DMS79 (cell line): ENCODE measurements at regions not wholly inside any gene's neighbourhood (a gene's known extent, or its start where the extent isn't known, plus 50 kb on each side); places are given as distances from the start of the nearest gene placed in this dataset.

Source experiments
- DNase-seq: peaks from one replicate; lab custom pipeline; 2025; lab: John Stamatoyannopoulos, UW

DNA sequence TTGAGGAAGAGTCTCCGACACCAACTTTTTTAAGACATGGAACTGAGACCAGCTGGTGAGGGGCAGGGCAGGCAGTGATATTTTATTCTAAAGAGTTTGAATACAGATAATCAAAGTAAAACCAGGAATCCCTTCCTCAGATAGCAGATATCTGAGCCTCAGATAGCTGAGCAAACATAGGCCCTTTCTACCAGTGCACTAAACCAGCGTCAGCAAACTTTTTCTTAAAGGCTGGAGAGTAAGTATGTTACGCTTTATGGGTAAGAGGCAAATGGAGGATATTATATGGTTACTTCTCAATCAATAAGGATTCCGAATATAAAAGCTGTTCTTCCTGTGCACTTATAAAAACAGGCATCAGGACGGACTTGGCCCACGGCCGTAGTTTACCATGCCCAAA is 73.9 kb downstream of the WNT5A start:
- no peak for DNase-seq

DNA sequence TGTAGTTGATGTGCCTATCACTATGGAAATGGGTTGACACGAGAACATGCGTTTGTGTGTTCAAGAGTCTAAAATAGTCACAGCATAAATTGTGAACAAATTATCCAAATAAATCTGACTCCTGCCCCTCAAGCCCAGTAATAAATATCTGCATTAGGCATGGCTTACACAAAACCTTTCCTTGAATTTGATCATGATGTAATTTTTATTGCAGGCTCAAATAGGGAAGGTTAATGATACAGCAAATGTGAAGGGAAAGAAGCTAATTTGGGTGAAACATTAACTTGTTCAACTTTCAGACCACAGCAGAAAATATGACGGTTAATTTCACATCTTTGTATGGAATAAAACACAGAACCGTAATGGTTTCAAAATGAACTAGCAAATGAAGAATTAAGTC is 74.6 kb downstream of the WNT5A start:
- no peak for DNase-seq

DNA sequence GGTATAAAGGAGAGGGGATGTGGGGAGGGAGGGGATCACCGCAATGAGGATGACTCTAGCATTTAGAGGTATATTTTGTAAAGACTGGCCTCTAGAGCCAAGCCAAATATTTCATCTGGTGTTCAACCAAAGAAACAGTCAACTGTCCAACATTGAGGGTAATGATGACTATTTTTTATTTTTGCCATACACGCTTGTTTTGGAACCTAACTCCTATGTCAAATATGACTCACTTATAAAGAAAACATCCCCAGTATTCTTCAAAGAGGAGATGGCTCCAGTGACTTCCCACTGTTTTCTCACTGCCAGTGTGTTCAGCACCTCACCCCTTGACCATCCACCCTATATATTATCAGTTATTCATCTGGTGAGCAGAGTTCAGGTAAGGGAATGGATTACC is 77.3 kb downstream of the WNT5A start:
- no peak for DNase-seq

- no peak for DNase-seq
Measured at GRCh38 chr3:55408193-55408826, 78.8 kb downstream of the WNT5A start.

DNA sequence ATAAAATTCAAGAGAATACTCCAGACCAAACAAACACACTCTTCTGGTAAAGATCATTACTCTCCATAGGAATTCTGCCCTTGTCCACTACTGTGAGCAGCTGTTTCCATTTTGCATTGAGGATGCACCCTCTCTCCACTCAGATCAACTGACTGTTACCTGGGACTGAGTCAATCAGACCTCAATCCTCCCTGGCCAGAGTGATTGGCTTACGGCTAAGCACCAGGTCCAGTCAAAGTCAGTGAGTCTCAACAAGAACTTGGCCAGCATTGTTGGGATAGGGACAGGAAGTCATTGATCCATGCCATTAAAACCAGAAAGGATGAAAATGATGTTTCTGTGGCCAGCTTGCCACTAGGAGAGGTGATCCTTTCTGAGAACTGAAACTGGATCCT is 79.7 kb downstream of the WNT5A start:
- DNase-seq: no peak

DNA sequence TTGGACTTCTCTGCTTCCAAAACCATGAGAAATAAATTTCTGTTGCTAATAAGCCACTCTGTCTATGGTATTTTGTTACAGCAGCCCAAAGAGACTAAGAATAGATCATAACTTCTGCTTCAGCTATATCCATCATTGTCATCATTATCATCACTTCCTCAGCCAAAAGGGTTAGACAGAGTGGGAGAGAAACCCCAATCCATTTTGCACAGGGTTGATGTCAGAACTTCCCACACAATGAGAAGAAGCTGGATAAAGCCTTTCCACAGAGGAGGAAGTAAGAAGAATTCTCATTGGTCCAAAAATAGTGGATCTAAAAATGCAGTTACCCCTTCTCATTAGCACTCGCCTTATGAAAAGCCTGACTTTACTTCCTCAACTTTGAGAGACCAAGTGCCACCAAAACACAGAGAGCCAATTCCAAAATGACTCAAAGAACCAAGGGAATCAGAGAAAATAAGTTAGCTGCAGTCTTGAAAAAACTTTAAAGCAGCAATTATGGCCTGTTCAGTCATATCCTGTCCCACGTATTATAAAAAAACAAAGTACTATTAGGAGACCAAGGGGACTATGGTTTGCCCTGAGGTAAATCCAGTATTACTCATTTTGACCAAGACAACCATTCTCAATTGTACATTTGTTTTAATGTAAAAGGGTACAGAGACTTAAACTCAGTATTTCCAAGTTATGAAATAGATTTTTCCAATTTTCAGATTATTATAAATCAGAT is 80.2 kb downstream of the WNT5A start:
- no peak for DNase-seq

DNA sequence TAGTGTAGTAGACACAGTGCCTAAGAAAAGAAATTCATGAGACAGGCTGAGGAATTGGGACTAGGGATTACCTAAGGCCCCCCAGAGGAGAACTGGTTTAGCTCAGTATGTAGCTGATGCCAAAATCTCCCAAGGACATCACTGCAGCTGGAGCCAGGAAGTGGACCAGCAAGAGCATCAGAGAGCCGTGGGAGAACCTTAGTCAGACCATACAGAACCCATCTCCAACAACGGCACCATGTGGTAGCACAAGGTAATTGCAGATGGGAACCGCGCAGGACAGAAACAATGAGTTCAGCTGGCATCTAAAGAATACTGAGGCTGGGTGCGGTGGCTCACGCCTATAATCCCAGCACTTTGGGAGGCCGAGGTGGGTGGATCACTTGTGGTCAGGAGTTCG is 81.7 kb downstream of the WNT5A start:
- no peak for DNase-seq

GRCh38 chr3:55402886-55403609 is 84.1 kb downstream of the WNT5A start:
- no peak for DNase-seq

GRCh38 chr3:55380561-55380960 is 106.5 kb downstream of the WNT5A start:
- no peak for DNase-seq

DNA sequence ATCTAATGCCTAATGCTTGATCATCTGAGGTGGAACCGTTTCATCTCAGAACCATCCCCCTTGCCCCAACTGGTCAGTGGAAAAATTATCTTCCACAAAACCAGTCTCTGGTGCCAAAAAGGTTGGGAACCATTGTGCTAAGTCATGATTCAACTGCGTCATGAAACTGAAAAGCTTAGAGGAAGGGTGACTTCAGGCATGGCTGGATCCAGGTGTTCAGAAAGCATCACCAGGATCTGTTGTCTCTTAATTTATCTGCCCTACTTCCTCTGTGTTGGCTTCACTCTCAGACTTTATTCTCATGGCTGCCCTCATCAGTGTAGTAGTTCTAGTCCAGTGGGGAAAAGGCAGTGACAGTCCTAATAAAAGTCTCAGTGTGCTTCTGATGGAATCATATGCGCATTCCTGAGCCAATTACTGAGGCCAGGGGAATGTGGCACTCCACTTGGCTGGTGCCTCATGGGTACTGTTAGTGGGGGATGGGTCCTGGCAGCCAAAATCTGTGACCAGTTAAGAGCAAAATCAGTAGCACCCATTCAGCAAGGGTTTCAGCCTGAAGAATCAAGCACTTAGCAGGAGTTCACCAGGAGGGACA is 110.3 kb downstream of the WNT5A start:
- DNase-seq: no peak

DNA sequence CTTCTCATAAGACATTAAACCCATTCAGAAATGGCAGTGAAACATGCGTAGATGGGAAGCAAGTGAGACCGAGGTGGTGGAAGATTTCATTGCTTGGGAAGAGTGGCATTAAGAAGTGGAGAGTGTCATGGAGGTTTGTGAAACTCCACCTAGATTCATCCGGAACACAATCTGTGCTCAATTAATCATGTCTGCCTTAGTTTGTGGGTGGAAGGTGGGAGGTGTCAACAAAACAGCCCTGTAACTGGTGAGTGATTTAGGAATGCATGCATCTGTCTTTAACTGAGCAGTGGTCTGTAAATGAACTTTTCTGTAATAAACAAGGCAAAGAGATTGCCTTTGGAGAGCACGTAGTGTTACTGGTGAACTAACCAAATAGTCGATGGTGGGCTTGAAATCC is 113.7 kb downstream of the WNT5A start:
- no peak for DNase-seq

DNA sequence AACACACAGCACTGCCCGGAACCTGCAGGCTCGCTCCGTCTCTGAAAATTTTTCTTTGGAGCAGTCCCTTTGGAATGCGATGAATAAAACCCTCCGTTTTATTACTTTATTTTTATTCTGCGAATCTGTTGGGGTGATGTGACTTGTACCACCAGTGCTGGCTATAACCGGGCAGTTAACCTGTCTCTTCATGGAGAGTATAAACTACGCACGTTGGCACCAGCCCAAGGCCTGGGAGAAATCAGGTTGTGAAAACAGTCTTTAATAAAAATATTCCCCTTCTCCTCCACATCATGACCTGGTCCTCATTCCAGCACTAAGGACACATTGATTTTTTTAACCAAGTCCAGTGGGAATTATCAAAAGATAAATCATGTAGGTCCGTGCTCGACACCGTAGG is 116.8 kb downstream of the WNT5A start:
- no peak for DNase-seq

DNA sequence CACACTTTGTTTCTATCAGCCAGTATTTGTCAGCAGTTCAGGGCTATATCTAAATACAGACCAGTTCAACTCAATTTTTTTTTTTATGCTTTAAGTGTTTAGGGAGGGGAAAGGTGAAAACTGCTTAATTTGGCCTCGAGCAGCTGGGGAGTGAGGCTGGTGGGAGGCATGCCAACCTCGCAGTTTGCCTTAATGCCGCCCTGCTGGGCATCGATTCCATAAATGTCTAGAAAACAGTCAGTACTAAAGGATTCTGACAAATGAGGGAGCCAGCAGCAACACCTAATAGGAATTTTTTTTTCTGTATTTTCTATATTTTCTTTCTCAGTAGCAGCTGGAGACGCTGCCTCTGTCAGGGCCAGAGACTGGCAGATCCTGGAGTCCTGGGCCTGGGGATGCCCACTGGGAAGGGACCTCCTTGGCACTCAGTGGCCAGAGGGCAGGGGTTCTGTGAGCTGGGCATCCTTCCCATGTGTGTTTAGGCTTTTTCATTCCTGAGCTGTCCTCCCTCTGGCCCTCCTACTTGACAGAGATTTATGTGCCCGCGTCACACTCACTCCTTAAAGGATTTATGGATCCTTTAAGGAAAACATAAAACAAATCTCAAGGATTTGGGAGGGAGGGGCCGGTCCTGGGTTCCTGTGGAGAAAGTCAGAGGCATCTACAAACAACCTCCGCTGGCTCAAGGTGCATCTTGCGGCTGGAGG is 117.8 kb downstream of the WNT5A start:
- no peak for DNase-seq

GRCh38 chr3:55368366-55368765 is 118.7 kb downstream of the WNT5A start:
- no peak for DNase-seq

GRCh38 chr3:55367384-55367783 is 119.7 kb downstream of the WNT5A start:
- DNase-seq: no peak

- DNase-seq: no peak
Measured at GRCh38 chr3:55364421-55364820, 122.7 kb downstream of the WNT5A start.

GRCh38 chr3:55362210-55362960 is 124.7 kb downstream of the WNT5A start:
- DNase-seq: no peak

- no peak for DNase-seq
Measured at GRCh38 chr3:55357796-55358195, 129.3 kb downstream of the WNT5A start.

- no peak for DNase-seq
Measured at GRCh38 chr3:55352668-55353067, 134.4 kb downstream of the WNT5A start.

DNA sequence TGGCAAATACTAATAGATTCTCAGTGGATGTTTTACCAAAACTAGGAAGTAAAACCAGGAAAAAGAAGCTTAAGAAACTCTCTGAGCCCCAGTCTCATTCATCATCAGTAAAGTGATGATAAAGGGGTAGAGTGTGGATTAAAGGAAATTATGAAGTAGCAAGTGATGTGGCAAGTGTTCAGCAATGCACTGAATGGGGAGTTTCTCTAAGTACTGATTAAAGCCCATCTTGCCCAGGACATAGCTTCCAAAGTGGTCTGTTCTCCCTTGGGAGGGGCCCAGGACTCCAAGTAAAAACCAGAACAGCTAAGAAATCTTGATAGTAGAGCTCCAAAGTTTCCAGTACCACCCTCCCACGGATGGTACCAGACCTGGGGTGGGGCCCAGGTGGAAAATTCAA is 137.3 kb downstream of the WNT5A start:
- DNase-seq: no peak

- DNase-seq: no peak
Measured at GRCh38 chr3:55343486-55344357, 143.4 kb downstream of the WNT5A start.
